HG02759 (cell line): ENCODE measurements at regions not wholly inside any gene's neighbourhood (a gene's known extent, or its start where the extent isn't known, plus 50 kb on each side); places are given as distances from the start of the nearest gene placed in this dataset.
"Not testable (repeated sequence)": the region's sequence is repeated elsewhere in the genome, so short reads cannot be mapped to it uniquely, and the experiment has no call there.

Experiments used
- ATAC-seq: cut with Tn5 transposase; IDR thresholded peaks from one replicate; pipeline ENCODE4 v1.9.1; 2021; ENCODE audit warnings: mild to moderate bottlenecking, moderate library complexity; ENCODE audit not compliant: unreplicated experiment

- no peak for ATAC-seq
Observed at GRCh38 chr5:6081727-6082210, 296.6 kb downstream of the MED10 start.

GRCh38 chr5:6080930-6081726, 297.2 kb downstream of the MED10 start:
- no peak for ATAC-seq

- ATAC-seq = no peak
Observed at GRCh38 chr5:6080436-6080835, 297.9 kb downstream of the MED10 start.

- ATAC-seq = no peak
Observed at GRCh38 chr5:6078881-6079280, 299.5 kb downstream of the MED10 start.

- no peak for ATAC-seq
Observed at GRCh38 chr5:6076341-6077239, 301.8 kb downstream of the MED10 start.

- ATAC-seq = not testable (repeated sequence)
Observed at GRCh38 chr5:6072488-6072887, 305.9 kb downstream of the MED10 start.

GRCh38 chr5:6069496-6070185, 308.7 kb downstream of the MED10 start:
- ATAC-seq = no peak

GRCh38 chr5:6066016-6066415, 312.3 kb downstream of the MED10 start:
- no peak for ATAC-seq

GRCh38 chr5:6059137-6059800, 319.1 kb downstream of the MED10 start:
- no peak for ATAC-seq

GRCh38 chr5:6058055-6058715, 320.2 kb downstream of the MED10 start:
- ATAC-seq = no peak

GRCh38 chr5:6056280-6056679, 322.1 kb downstream of the MED10 start:
- no peak for ATAC-seq

- no peak for ATAC-seq
Observed at GRCh38 chr5:6049662-6050061, 328.7 kb downstream of the MED10 start.

- no peak for ATAC-seq
Observed at GRCh38 chr5:6048746-6049145, 329.6 kb downstream of the MED10 start.

- ATAC-seq = no peak
Observed at GRCh38 chr5:6046296-6046967, 331.9 kb downstream of the MED10 start.

GRCh38 chr5:6043491-6044310, 334.6 kb downstream of the MED10 start:
- no peak for ATAC-seq

GRCh38 chr5:6041977-6042550, 336.3 kb downstream of the MED10 start:
- ATAC-seq = no peak

GRCh38 chr5:6039111-6039510, 339.2 kb downstream of the MED10 start:
- no peak for ATAC-seq

- ATAC-seq = no peak
Observed at GRCh38 chr5:6036006-6036405, 342.3 kb downstream of the MED10 start.
